GM23338 (cell line): ENCODE measurements at regions not wholly inside any gene's neighbourhood (a gene's known extent, or its start where the extent isn't known, plus 50 kb on each side); places are given as distances from the start of the nearest gene placed in this dataset.

ENCODE experiments used
- CREB1 ChIP-seq: fragments of 250-450 bp; sonication (Bioruptor Pico); IDR thresholded peaks from 2 replicates; pipeline ENCODE4 v1.5.0; 2020; ENCODE audit warnings: low read depth, mild to moderate bottlenecking, moderate library complexity
- EZH2 ChIP-seq: fragments of 200-600 bp; sonication (generic); IDR thresholded peaks from one replicate; pipeline ENCODE4 v1.8.0; 2017; ENCODE audit warnings: antibody characterized with exemption, mild to moderate bottlenecking, low read depth; ENCODE audit not compliant: unreplicated experiment
- EZH2phosphoT487 ChIP-seq: fragments of 200-600 bp; sonication (generic); IDR thresholded peaks from one replicate; pipeline ENCODE4 v1.8.1; 2018; ENCODE audit warnings: antibody characterized with exemption; ENCODE audit not compliant: unreplicated experiment
- JUNB ChIP-seq: IDR thresholded peaks from one replicate; pipeline ENCODE4 v1.6.1; 2016; ENCODE audit warnings: antibody characterized with exemption; ENCODE audit not compliant: unreplicated experiment
- NANOG ChIP-seq: IDR thresholded peaks from 2 replicates; pipeline ENCODE4 v1.6.1; 2016; ENCODE audit warnings: antibody characterized with exemption, borderline replicate concordance
- TF ChIP-seq, protein P1 (sequence below), 2 experiments: fragments of 200-600 bp in 1 of 2; sonication (generic) in 1 of 2; conservative IDR thresholded peaks; 2 replicates each; pipeline versions ENCODE4 v1.5.1 to v1.6.1; 2016 to 2017; ENCODE audit warnings: antibody characterized with exemption in 2 of 2, low read depth in 2 of 2, mild to moderate bottlenecking in 2 of 2, moderate library complexity in 1 of 2
- TF ChIP-seq, protein P2 (sequence below): IDR thresholded peaks from one replicate; pipeline ENCODE4 v1.6.1; 2018; ENCODE audit warnings: antibody characterized with exemption; ENCODE audit not compliant: unreplicated experiment

DNA sequence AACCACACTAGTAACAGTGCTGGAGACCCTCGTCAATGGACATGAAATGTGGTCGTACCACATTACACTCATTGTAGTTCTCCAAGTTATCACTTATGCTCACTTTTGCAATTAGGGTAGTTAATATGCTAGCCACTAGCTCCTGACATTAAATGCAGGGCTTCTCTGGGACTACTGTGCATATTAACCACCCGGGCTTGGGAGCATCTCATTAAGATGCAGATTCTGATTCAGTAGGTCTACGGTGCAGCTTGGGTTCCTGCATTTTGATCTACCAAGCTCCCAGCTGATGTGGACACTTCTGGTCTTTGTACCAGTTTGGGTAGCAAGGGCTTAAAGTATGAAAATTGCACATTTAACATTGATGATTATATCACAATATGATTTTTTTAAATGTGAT lies 98.0 kb downstream of the ZFP64 start:
- TF ChIP-seq, protein P1, sequence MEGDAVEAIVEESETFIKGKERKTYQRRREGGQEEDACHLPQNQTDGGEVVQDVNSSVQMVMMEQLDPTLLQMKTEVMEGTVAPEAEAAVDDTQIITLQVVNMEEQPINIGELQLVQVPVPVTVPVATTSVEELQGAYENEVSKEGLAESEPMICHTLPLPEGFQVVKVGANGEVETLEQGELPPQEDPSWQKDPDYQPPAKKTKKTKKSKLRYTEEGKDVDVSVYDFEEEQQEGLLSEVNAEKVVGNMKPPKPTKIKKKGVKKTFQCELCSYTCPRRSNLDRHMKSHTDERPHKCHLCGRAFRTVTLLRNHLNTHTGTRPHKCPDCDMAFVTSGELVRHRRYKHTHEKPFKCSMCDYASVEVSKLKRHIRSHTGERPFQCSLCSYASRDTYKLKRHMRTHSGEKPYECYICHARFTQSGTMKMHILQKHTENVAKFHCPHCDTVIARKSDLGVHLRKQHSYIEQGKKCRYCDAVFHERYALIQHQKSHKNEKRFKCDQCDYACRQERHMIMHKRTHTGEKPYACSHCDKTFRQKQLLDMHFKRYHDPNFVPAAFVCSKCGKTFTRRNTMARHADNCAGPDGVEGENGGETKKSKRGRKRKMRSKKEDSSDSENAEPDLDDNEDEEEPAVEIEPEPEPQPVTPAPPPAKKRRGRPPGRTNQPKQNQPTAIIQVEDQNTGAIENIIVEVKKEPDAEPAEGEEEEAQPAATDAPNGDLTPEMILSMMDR (conservative IDR thresholded peaks at IDR 0.05; ENCODE audit: low read depth in 2 of 2), result no peak
- TF ChIP-seq EZH2, result no peak
- TF ChIP-seq, protein P2, sequence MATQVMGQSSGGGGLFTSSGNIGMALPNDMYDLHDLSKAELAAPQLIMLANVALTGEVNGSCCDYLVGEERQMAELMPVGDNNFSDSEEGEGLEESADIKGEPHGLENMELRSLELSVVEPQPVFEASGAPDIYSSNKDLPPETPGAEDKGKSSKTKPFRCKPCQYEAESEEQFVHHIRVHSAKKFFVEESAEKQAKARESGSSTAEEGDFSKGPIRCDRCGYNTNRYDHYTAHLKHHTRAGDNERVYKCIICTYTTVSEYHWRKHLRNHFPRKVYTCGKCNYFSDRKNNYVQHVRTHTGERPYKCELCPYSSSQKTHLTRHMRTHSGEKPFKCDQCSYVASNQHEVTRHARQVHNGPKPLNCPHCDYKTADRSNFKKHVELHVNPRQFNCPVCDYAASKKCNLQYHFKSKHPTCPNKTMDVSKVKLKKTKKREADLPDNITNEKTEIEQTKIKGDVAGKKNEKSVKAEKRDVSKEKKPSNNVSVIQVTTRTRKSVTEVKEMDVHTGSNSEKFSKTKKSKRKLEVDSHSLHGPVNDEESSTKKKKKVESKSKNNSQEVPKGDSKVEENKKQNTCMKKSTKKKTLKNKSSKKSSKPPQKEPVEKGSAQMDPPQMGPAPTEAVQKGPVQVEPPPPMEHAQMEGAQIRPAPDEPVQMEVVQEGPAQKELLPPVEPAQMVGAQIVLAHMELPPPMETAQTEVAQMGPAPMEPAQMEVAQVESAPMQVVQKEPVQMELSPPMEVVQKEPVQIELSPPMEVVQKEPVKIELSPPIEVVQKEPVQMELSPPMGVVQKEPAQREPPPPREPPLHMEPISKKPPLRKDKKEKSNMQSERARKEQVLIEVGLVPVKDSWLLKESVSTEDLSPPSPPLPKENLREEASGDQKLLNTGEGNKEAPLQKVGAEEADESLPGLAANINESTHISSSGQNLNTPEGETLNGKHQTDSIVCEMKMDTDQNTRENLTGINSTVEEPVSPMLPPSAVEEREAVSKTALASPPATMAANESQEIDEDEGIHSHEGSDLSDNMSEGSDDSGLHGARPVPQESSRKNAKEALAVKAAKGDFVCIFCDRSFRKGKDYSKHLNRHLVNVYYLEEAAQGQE, result no peak
- TF ChIP-seq EZH2phosphoT487, result no peak
- no peak for TF ChIP-seq CREB1 (CRISPR knock-in tag)
- TF ChIP-seq JUNB, result no peak
- no peak for TF ChIP-seq NANOG
